ENCODE measurements at regions not wholly inside any gene's neighbourhood (a gene's known extent, or its start where the extent isn't known, plus 50 kb on each side); places are given as distances from the start of the nearest gene placed in this dataset.

DNA sequence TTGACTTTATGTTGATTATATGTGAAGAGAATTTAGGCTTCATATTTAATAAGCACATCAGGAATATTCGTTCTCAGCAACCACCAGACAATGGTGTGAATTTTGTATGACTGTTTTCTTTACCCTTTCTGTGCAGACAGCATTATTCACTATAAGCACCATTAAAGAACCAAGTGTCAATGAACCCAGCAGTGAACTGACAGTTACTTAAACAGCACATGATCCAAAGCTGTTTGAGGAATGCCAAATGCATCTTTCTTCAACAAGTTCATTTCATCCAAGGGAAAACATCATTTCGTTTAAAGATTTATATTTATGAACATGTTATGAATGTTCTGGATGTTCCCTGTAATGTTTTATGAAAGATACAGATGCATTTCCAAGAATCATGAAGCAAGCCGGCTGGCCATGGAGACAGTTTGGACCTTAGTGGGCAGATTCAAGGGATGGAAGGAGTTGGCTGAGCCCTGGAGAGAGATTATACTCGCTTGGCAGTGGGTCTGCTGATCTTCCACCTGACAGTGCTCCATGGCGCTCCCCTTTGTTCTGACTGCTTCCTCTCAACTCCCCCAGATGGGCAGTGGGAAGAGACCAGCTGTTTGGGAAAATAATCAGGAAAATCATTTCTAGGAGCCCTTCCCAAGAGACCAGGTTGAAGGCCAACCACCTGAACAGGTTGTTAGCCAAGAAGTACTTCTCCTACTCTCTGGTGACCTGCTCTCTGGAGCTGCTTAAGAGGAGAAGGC, 326.0 kb upstream of the RSPO3 start:
- TF ChIP-seq, protein P1, sequence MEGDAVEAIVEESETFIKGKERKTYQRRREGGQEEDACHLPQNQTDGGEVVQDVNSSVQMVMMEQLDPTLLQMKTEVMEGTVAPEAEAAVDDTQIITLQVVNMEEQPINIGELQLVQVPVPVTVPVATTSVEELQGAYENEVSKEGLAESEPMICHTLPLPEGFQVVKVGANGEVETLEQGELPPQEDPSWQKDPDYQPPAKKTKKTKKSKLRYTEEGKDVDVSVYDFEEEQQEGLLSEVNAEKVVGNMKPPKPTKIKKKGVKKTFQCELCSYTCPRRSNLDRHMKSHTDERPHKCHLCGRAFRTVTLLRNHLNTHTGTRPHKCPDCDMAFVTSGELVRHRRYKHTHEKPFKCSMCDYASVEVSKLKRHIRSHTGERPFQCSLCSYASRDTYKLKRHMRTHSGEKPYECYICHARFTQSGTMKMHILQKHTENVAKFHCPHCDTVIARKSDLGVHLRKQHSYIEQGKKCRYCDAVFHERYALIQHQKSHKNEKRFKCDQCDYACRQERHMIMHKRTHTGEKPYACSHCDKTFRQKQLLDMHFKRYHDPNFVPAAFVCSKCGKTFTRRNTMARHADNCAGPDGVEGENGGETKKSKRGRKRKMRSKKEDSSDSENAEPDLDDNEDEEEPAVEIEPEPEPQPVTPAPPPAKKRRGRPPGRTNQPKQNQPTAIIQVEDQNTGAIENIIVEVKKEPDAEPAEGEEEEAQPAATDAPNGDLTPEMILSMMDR (IDR thresholded peaks at IDR 0.05) = no peak
- no peak for TF ChIP-seq ZFX (IDR thresholded peaks at IDR 0.05; ENCODE audit: borderline replicate concordance)
